ENCODE measurements at regions not wholly inside any gene's neighbourhood (a gene's known extent, or its start where the extent isn't known, plus 50 kb on each side); places are given as distances from the start of the nearest gene placed in this dataset.

DNA sequence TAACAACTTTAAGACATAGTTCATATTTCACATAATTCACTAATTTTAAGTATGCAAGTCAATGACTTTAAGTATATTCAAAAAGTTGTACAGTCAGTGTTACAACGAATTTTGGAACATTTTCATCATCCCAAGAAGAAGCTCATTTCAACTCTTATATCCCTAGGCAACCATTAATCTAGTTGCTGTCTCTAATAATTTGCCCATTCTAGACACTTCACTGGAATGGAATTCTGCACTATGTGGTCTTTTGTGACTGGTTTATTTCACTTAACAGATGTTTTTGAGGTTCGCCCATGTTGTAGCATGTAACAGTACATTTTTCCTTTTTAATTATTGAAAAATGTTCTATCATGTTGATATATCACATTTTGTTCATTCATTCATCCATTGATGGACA is 104.2 kb upstream of the SPRED1 start:
- H3K27ac Mint-ChIP-seq: no peak overlapping the region
- no peak overlapping the region for H3K4me3 Mint-ChIP-seq
- H3K36me3 Mint-ChIP-seq: peaks cover 2% of the 10 kb centered on the region
- peaks cover 0 to 13% (median 5%) of the 10 kb centered on the region in 3 donors for H3K9me3 Mint-ChIP-seq
- peaks cover 0 to 6% (median 0%) of the 10 kb centered on the region in 3 donors for H3K4me1 Mint-ChIP-seq
- peaks cover 2% of the 10 kb centered on the region for H3K27me3 Mint-ChIP-seq

DNA sequence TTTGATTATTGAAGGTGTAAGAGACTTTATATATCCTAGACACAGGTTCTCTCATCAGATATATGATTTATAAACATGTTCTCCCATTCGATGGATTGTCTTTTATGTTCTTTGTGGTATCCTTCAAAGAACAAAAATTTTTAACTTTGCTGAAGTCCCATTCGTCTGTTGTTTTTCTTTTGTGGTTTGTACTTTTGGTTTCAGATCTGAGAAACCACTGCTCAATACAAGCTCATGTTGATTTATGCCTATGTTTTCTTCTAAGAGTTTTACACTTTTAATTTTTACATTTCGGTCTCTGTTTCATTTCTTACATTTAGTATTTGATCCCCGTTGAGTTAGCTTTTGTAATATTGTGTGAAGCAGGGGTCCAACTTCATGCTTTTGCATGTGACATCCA is 103.3 kb upstream of the SPRED1 start:
- Mint-ChIP-seq H3K27me3 (peaks cover 2% of the 10 kb centered on the region), H3K4me3 (no peak overlapping the region)

DNA sequence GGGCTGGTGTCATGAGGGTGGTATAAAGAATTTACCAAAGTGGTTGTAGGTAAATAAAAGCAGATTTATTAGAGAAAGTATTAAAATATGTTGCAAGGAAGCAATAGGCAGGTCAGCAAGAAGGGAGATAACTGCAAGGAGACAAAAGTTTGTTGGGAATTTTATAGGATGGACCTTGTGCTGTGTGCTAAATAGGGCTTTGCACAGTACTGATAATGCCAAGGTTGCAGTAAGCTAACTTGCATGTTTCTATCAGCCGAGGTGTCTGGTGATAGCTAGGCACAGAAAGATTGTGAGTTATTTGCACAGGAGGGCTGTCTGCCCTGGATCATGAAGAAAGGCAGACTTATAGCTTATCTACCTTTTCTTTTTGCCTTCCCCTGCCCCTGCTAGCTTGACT is 102.5 kb upstream of the SPRED1 start:
- H3K4me3 Mint-ChIP-seq: no peak overlapping the region
- peaks cover 0 to 13% (median 5%) of the 10 kb centered on the region in 3 donors for H3K9me3 Mint-ChIP-seq
- no peak overlapping the region for H3K27ac Mint-ChIP-seq
- peaks cover 6% of the 10 kb centered on the region for H3K27me3 Mint-ChIP-seq
- H3K4me1 Mint-ChIP-seq: peaks cover 0 to 6% (median 0%) of the 10 kb centered on the region in 3 donors
- H3K36me3 Mint-ChIP-seq: peaks cover 2% of the 10 kb centered on the region

More for the DNA sequence above, 103.3 kb upstream of the SPRED1 start:
- Mint-ChIP-seq H3K4me1 (peaks cover 0 to 6% (median 0%) of the 10 kb centered on the region in 3 donors), H3K9me3 (peaks cover 0 to 13% (median 5%) of the 10 kb centered on the region in 3 donors), H3K27ac (no peak overlapping the region), H3K36me3 (peaks cover 2% of the 10 kb centered on the region)

DNA sequence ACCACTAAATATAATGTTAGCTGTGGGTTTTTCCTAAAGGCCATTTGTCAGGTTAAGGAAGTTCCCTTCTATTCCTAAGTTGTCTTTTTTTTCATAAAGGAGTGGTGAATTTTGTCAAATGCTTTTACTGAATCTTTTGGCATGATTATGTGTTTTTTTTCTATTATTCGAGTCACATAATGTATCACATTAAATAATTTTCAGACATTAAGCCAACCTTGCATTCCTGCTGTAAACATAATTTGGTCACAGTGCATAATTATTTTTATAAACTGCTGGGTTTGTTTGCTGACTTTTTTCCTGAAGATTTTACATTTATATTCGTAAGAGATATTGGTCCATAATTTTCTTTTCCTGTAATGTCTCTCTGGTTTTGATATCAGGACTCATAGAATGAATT is 101.8 kb upstream of the SPRED1 start:
- Mint-ChIP-seq H3K4me1 (peaks cover 0 to 6% (median 0%) of the 10 kb centered on the region in 3 donors), H3K4me3 (no peak overlapping the region), H3K27ac (no peak overlapping the region), H3K36me3 (peaks cover 2% of the 10 kb centered on the region), H3K9me3 (peaks cover 0 to 13% (median 8%) of the 10 kb centered on the region in 3 donors), H3K27me3 (peaks cover 8% of the 10 kb centered on the region)

DNA sequence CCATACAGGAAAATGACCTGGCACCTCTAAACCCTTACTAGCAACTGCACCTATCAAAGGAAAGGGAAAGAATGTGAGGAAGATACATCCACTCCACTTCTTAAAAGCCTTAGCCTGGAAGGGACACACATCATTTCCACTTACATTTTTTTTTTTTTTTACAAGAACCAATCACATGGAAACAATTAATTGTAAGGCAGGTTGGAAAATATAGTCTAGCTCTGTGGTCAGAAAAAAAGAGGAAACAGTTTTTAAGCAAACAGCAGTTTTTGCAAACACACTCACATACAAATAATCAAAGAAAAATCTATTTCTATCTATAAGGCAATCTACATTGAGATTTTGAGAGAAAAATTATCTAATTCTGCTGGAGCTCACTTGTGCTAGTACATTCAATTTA is 98.9 kb upstream of the SPRED1 start:
- H3K27ac Mint-ChIP-seq: no peak overlapping the region
- H3K4me3 Mint-ChIP-seq: no peak overlapping the region
- H3K4me1 Mint-ChIP-seq: peaks cover 0 to 6% (median 0%) of the 10 kb centered on the region in 3 donors
- peaks cover 8% of the 10 kb centered on the region for H3K27me3 Mint-ChIP-seq
- peaks cover 2% of the 10 kb centered on the region for H3K36me3 Mint-ChIP-seq
- peaks cover 0 to 20% (median 8%) of the 10 kb centered on the region in 3 donors for H3K9me3 Mint-ChIP-seq

DNA sequence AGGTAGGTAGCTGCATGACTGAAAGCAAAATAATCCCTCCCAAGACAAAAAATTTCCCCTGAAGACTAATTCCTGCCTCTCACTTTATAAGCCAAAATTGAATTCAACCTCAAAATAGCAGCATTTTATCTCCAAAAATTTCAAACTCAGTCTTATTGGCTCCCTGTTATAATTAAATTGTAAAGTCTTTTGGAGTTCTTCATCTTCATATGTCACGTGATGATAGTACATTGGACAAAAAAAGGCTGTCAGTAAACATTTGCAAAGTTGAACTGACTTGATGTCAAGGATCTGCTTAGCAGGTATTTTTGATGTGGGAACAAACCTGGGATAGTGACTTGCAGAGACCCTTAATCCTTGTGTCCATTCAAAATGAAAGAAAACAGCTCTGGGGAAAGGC is 98.4 kb upstream of the SPRED1 start:
- Mint-ChIP-seq H3K4me1 (peaks cover 0 to 6% (median 0%) of the 10 kb centered on the region in 3 donors), H3K27me3 (peaks cover 8% of the 10 kb centered on the region), H3K4me3 (no peak overlapping the region), H3K27ac (no peak overlapping the region), H3K36me3 (peaks cover 2% of the 10 kb centered on the region), H3K9me3 (peaks cover 0 to 20% (median 6%) of the 10 kb centered on the region in 3 donors)

DNA sequence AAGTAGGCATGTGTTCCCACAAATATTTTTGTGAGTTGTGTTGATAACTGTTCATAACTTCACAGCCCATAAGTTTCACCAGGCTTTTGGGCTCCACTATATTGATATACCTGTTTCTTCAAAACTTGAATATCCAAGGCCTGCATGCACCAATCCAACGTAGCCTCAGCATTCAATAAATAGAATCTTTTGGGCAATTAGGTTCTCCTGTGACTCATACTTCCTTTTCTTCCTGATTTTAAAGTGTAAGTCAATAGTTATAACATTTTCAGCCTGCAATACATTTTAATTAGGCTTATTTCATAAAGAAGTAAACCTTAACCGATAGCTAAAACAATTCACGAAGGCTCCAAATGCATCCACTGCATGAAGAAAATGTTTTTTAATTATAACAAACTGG is 97.8 kb upstream of the SPRED1 start:
- H3K27me3 Mint-ChIP-seq: peaks cover 8% of the 10 kb centered on the region
- peaks cover 0 to 20% (median 6%) of the 10 kb centered on the region in 3 donors for H3K9me3 Mint-ChIP-seq
- no peak overlapping the region for H3K4me3 Mint-ChIP-seq
- peaks cover 2% of the 10 kb centered on the region for H3K36me3 Mint-ChIP-seq
- H3K27ac Mint-ChIP-seq: no peak overlapping the region
- peaks cover 0 to 2% (median 0%) of the 10 kb centered on the region in 3 donors for H3K4me1 Mint-ChIP-seq

DNA sequence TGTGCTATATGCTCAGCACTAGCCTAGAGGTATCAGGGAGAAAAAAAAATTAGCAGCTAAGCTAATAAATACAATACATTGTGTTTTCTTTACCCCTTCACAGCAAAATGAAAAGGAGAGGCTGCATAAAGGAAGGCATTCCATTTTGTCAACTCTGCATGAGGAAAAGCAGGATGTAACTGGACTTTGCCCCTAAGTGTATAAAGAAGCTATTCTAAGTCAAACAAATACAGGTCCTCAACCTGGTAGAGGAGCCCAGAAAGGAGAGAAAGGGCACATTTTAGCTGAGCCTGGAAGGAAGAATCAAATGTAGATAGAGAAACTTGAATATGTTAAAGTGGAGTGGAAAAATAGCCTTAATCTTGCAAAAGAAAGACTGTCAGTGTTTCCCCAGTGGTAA is 89.0 kb upstream of the SPRED1 start:
- Mint-ChIP-seq H3K4me1 (no peaks in the 10 kb centered on the region), H3K27me3 (peaks cover 3% of the 10 kb centered on the region), H3K27ac (no peak overlapping the region), H3K9me3 (no peaks in the 10 kb centered on the region), H3K4me3 (no peak overlapping the region), H3K36me3 (no peaks in the 10 kb centered on the region)

DNA sequence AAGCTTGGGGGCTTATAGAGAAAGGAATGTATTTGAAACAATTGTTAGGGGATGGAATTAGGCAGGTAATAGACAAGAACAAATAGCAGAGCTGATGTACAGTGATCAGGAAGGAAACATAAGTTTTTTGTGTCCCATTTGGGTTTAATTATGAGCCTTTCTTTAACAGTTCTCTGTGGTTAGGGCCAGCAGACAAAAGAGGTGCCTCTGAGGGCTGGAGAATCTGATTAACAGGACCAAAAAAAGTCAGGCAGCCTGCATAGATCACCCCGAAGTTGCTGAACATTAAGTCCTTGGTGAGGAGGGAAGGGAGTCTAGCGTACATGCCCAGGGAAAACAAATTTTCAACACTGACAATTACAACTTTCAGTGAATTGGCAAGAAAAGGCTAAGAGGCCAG is 88.6 kb upstream of the SPRED1 start:
- H3K36me3 Mint-ChIP-seq: no peaks in the 10 kb centered on the region
- peaks cover 3% of the 10 kb centered on the region for H3K27me3 Mint-ChIP-seq
- no peaks in the 10 kb centered on the region for H3K4me1 Mint-ChIP-seq
- no peaks in the 10 kb centered on the region for H3K9me3 Mint-ChIP-seq
- H3K27ac Mint-ChIP-seq: no peak overlapping the region
- H3K4me3 Mint-ChIP-seq: no peak overlapping the region

DNA sequence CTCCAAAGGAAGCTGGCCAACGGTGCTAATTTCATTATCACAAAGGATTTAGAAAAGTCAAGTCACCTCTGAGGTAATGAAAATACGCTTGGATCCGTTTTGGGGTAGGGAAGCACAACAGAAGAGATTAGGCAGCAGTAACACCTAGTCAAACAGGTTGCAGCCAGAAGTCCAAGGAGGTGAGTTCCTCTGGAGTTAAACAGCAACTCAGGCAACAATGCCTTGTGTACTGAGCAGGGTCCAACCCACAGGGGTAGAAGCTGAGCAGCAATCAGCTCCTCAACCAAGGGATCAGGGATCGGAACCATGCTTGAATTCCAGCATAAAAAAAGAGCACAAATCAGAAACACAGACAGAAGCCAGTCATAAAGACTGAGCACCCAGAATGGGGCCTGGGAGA is 88.1 kb upstream of the SPRED1 start:
- Mint-ChIP-seq H3K27me3 (peaks cover 3% of the 10 kb centered on the region), H3K4me1 (no peaks in the 10 kb centered on the region), H3K9me3 (no peaks in the 10 kb centered on the region), H3K4me3 (no peak overlapping the region), H3K36me3 (no peaks in the 10 kb centered on the region), H3K27ac (no peak overlapping the region)

DNA sequence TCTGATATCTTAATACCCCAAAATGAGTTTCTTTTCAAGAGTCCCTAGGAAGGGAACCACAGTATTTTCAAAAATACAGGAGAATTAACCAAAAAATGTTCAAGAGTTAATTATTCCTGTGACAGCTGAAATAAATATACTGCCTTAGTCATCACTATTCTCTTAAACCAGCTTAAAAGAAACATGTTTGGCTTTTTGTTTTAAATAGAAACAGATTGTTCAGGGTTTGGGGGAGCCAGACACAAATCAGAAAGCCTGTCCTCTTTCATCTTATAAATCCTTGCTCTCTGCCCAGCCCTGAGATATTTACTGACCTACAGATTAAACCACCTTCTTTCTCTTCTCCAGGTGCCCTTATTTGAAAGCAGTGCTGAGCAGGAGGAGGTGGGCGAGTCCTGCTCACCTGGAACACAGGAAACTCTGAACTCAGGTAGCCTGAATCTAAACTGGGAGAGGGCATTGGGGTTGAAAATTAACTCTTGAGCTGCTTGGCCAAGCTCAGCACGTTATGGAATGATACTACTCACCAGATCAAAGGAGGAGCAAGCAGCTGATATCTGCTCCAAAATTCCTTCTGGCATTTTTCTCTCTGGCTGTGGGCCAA is 84.1 kb upstream of the SPRED1 start:
- H3K9me3 Mint-ChIP-seq: no peaks in the 10 kb centered on the region
- H3K36me3 Mint-ChIP-seq: no peaks in the 10 kb centered on the region
- no peaks in the 10 kb centered on the region for H3K4me1 Mint-ChIP-seq
- H3K27ac Mint-ChIP-seq: no peak overlapping the region
- H3K27me3 Mint-ChIP-seq: peaks cover 12% of the 10 kb centered on the region
- no peak overlapping the region for H3K4me3 Mint-ChIP-seq

DNA sequence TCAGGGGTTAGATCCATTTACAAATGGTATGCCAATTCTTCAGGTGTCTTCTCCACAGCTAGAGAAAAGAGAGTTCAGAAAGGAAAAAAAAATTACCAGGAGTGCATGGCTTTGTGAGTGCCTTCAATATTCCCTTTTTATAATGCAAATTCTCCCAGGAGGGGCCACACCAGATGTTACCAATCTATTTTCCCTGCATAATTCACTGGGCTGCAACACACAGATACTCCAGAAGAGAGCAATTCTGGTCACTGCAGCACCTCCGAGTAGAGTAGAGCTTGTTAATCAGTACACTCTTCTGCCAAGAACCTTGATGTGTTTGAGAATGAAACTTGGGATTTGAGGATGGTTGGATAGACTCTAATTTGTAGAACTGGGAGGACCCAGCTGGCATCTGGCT is 80.7 kb upstream of the SPRED1 start:
- no peaks in the 10 kb centered on the region for H3K4me1 Mint-ChIP-seq
- no peak overlapping the region for H3K27ac Mint-ChIP-seq
- H3K4me3 Mint-ChIP-seq: no peak overlapping the region
- H3K9me3 Mint-ChIP-seq: no peaks in the 10 kb centered on the region
- peaks cover 13% of the 10 kb centered on the region for H3K27me3 Mint-ChIP-seq
- no peaks in the 10 kb centered on the region for H3K36me3 Mint-ChIP-seq

DNA sequence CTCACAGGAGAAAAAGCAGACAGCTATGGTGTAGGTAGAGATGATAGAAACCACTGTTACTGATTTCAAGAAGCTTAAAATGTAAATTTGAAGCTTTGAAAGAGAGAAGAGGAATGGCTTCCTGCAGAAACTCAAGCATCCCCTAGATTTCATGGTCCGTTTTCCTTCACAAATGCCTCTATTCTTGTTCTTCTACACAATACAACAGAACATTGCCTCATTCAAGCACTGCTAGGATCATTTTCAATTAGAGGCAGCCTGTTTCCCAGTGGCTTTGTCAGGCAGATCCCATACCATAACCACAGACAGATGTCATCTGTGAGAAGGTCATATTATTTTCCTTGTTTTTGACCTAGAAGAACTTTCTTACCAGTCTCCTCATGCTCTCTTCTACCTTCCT is 77.9 kb upstream of the SPRED1 start:
- H3K9me3 Mint-ChIP-seq: no peaks in the 10 kb centered on the region
- H3K27me3 Mint-ChIP-seq: peaks cover 13% of the 10 kb centered on the region
- no peaks in the 10 kb centered on the region for H3K36me3 Mint-ChIP-seq
- H3K27ac Mint-ChIP-seq: no peak overlapping the region
- no peak overlapping the region for H3K4me3 Mint-ChIP-seq
- no peaks in the 10 kb centered on the region for H3K4me1 Mint-ChIP-seq

DNA sequence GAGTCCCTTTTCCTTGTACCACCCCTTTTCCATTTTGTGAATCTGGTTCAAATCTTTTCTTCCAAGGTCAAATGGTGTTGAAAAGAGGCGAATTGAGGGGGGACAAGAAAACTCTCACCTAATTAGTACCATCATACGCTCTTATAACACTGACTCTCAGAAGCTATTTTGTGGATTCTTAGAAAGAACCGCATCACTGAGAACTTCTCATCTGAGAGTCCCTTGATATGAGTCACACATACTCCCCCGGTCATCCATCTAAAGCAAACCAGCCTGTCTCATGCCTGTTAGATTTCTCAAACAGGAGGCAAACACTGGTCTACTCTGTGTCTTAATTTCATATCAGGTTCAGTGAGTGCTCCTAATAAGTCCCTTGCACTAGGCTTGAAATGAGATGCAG is 76.5 kb upstream of the SPRED1 start:
- no peaks in the 10 kb centered on the region for H3K4me1 Mint-ChIP-seq
- H3K9me3 Mint-ChIP-seq: no peaks in the 10 kb centered on the region
- peaks cover 20% of the 10 kb centered on the region for H3K27me3 Mint-ChIP-seq
- H3K36me3 Mint-ChIP-seq: no peaks in the 10 kb centered on the region
- H3K27ac Mint-ChIP-seq: no peak overlapping the region
- no peak overlapping the region for H3K4me3 Mint-ChIP-seq

DNA sequence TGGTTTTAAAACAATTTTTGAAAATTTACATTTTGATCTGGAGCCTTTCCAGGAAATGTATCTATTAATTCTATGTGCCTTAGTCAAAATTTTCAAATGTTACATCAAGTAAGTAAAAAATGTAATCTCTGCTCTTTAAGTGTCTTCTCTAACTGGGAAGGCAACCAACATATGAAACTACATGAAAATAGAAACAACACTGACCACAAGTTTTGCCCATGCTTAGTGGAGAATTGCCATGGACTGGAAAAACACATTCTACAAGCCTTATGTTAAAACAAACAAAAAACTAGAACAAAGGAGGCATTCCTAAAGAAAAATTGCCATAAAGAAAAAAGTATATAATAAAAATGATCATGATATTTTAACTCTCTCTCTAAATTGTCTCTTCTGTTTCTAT is 75.9 kb upstream of the SPRED1 start:
- no peaks in the 10 kb centered on the region for H3K36me3 Mint-ChIP-seq
- H3K27ac Mint-ChIP-seq: no peak overlapping the region

DNA sequence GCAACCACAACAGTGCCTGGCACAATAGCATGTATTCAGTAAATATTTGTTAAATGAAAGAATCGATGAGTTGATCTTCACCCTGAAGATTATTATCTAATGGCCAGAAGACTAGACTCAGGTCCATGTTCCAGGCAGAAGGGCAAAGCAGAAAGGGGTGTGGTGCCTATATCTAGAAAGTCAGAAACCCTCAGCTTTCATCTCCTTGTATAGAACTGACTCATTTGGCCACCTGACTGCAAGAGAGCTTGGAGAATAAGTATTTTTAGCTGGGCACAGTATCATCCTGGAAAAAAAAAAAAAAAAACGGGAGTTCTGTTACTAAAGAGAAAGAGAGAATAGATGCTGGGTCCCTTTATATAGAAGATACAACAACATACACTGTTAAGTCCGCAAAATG is 69.7 kb upstream of the SPRED1 start:
- Mint-ChIP-seq H3K27me3 (peaks cover 7% of the 10 kb centered on the region), H3K4me3 (no peak overlapping the region), H3K4me1 (no peaks in the 10 kb centered on the region), H3K9me3 (no peaks in the 10 kb centered on the region), H3K36me3 (no peaks in the 10 kb centered on the region), H3K27ac (no peak overlapping the region)

More for the DNA sequence above, 75.9 kb upstream of the SPRED1 start:
- H3K4me1 Mint-ChIP-seq: no peaks in the 10 kb centered on the region
- H3K9me3 Mint-ChIP-seq: no peaks in the 10 kb centered on the region
- no peak overlapping the region for H3K4me3 Mint-ChIP-seq
- peaks cover 18% of the 10 kb centered on the region for H3K27me3 Mint-ChIP-seq
